Endothelial cell of umbilical vein (primary cell): ENCODE measurements at regions not wholly inside any gene's neighbourhood (a gene's known extent, or its start where the extent isn't known, plus 50 kb on each side); places are given as distances from the start of the nearest gene placed in this dataset.

Source experiments
- BruUV-seq: library from RNA; stranded (reverse); fragments of 400-500 nt; replicated peaks from 2 replicates; lab custom pipeline; 2021; lab: Mats Ljungman, UMichigan
- CTCF ChIA-PET: fragments of 300-600, 350-600 bp; sonication (Branson Sonifier 250); formaldehyde crosslinking; loops from one replicate; lab custom pipeline; 2021; ENCODE audit warnings: antibody characterized with exemption, inconsistent platforms; lab: Charles Lee
- POLR2A ChIA-PET: fragments of 300-600, 350-600 bp; sonication (Branson Sonifier 250); formaldehyde crosslinking; loops from one replicate; lab custom pipeline; 2021; ENCODE audit warnings: antibody characterized with exemption, inconsistent platforms; lab: Charles Lee
- DNase-seq: peaks from one replicate; pipeline ENCODE4 v3.0.0-alpha.2; 2011; ENCODE audit warnings: low read depth, low spot score
- FAIRE-seq: peaks from 2 replicates; lab custom pipeline; 2011; peaks lifted over from hg19 to GRCh38; lab: Jason Lieb, UNC
- H2AFZ ChIP-seq: 2 replicates; pipeline ENCODE4 v1.6.0; 2012; ENCODE audit warnings: low read depth, low read length, control low read depth, inconsistent platforms
- H3K27ac ChIP-seq: 2 replicates; pipeline ENCODE4 v1.5.1; 2011; ENCODE audit warnings: low read depth, mild to moderate bottlenecking, control low read depth, low read length, moderate library complexity; ENCODE audit not compliant: insufficient read depth
- H3K27me3 ChIP-seq, 2 experiments: 2 replicates each; pipeline versions ENCODE4 v1.6.0 to v1.6.1; 2011; ENCODE audit warnings: low read length in 2 of 2, mixed read lengths in 1 of 2; ENCODE audit not compliant: control insufficient read depth in 2 of 2, insufficient read depth in 2 of 2
- H3K36me3 ChIP-seq, 2 experiments: 2 replicates in 1 of 2; 3 replicates in 1 of 2; pipeline ENCODE4 v1.5.1; 2011; ENCODE audit warnings: low read length in 2 of 2, mild to moderate bottlenecking in 1 of 2, moderate library complexity in 1 of 2; ENCODE audit not compliant: control insufficient read depth in 2 of 2, insufficient read depth in 2 of 2; ENCODE audit errors: extremely low read depth in 1 of 2
- H3K4me1 ChIP-seq: 3 replicates; pipeline ENCODE4 v1.5.1; 2011; ENCODE audit warnings: mild to moderate bottlenecking, low read length; ENCODE audit not compliant: control insufficient read depth, insufficient read depth; ENCODE audit errors: extremely low read depth
- H3K4me2 ChIP-seq: 2 replicates; pipeline ENCODE4 v1.6.1; 2011; ENCODE audit warnings: low read length, control low read depth, mixed read lengths; ENCODE audit not compliant: insufficient read depth
- H3K4me3 ChIP-seq, 3 experiments: fragments of 200-600 bp in 1 of 3; sonication (generic), shearing (Covaris generic) in 1 of 3; replicated peaks in 1 of 3; 2 replicates each; pipeline ENCODE4 v1.5.1; 2011 to 2016; ENCODE audit warnings: control low read depth in 3 of 3, low read length in 3 of 3, mild to moderate bottlenecking in 2 of 3, inconsistent platforms in 1 of 3, low read depth in 1 of 3, moderate library complexity in 1 of 3; ENCODE audit not compliant: insufficient read depth in 1 of 3
- H3K79me2 ChIP-seq: 2 replicates; pipeline ENCODE4 v1.6.0; 2012; ENCODE audit warnings: low read length, inconsistent platforms; ENCODE audit not compliant: control insufficient read depth, insufficient read depth
- H3K9ac ChIP-seq: replicated peaks from 2 replicates; pipeline ENCODE3; 2011; ENCODE audit warnings: low read length, control low read depth; ENCODE audit not compliant: insufficient read depth; ENCODE audit errors: extremely low read depth
- H3K9me1 ChIP-seq: replicated peaks from 3 replicates; pipeline ENCODE4 v1.6.0; 2011; ENCODE audit warnings: mild to moderate bottlenecking, low read length; ENCODE audit not compliant: control insufficient read depth, insufficient read depth; ENCODE audit errors: extremely low read depth
- H3K9me3 ChIP-seq: replicated peaks from 2 replicates; pipeline ENCODE4 v1.5.1; 2012; ENCODE audit warnings: low read length, inconsistent platforms; ENCODE audit not compliant: control insufficient read depth, insufficient read depth
- H4K20me1 ChIP-seq: replicated peaks from 2 replicates; pipeline ENCODE3; 2011; ENCODE audit warnings: mild to moderate bottlenecking, low read length; ENCODE audit not compliant: control insufficient read depth, insufficient read depth; ENCODE audit errors: extremely low read depth
- CTCF ChIP-seq, 2 donors: IDR thresholded peaks; 1 replicate in 1 of 2; 2 replicates in 1 of 2; pipeline ENCODE4 v1.5.1; 2011; ENCODE audit warnings: low read length in 2 of 2, mild to moderate bottlenecking in 2 of 2, moderate library complexity in 2 of 2, control low read depth in 1 of 2, inconsistent platforms in 1 of 2, low read depth in 1 of 2; ENCODE audit not compliant: insufficient read depth in 1 of 2; ENCODE audit errors: extremely low read depth in 1 of 2
- EZH2 ChIP-seq: IDR thresholded peaks from 2 replicates; pipeline ENCODE4 v1.6.1; 2012; ENCODE audit warnings: borderline replicate concordance, low read depth, mild to moderate bottlenecking, moderate library complexity, low read length, inconsistent platforms; ENCODE audit not compliant: severe bottlenecking
- FOS ChIP-seq: IDR thresholded peaks from 2 replicates; pipeline ENCODE4 v1.6.1; 2011; ENCODE audit warnings: mild to moderate bottlenecking, low read length, moderate library complexity, borderline replicate concordance; ENCODE audit not compliant: insufficient read depth
- GATA2 ChIP-seq: IDR thresholded peaks from 2 replicates; pipeline ENCODE4 v1.7.0; 2011; ENCODE audit warnings: low read depth, mild to moderate bottlenecking, moderate library complexity, mixed read lengths, low read length; ENCODE audit not compliant: insufficient read length, insufficient read depth
- JUN ChIP-seq: IDR thresholded peaks from 2 replicates; pipeline ENCODE4 v1.6.1; 2011; ENCODE audit warnings: borderline replicate concordance, low read depth; ENCODE audit not compliant: insufficient read length, insufficient read depth
- MAX ChIP-seq: IDR thresholded peaks from 2 replicates; pipeline ENCODE4 v1.6.1; 2011; ENCODE audit not compliant: insufficient read depth, insufficient read length
- MYC ChIP-seq: IDR thresholded peaks from one replicate; pipeline ENCODE4 v1.6.1; 2011; ENCODE audit warnings: mild to moderate bottlenecking, low read depth, low read length
- POLR2A ChIP-seq: IDR thresholded peaks from 2 replicates; pipeline ENCODE4 v1.6.1; 2012; ENCODE audit warnings: low read depth, mild to moderate bottlenecking, control low read depth, low read length
- POLR2AphosphoS5 ChIP-seq: IDR thresholded peaks from 2 replicates; pipeline ENCODE4 v1.6.1; 2012; ENCODE audit warnings: low read depth, mild to moderate bottlenecking, control low read depth, low read length, moderate library complexity; ENCODE audit not compliant: insufficient read depth
- dilution Hi-C: fragments of 300-500 bp; cut with MboI; formaldehyde crosslinking; loops from one replicate; pipeline ENCODE4 v1.15.0; 2019; ENCODE audit warnings: low sequenced_read_pairs; ENCODE audit not compliant: extremely low pct_ligation_motif_present
- intact Hi-C: fragments of 100-400 bp; cut with micrococcal nuclease; formaldehyde crosslinking; loops from one replicate; pipeline ENCODE4 v1.10.0; 2022

GRCh38 chr4:187478292-187479140 is 517.1 kb upstream of the ZFP42 start:
- H3K27me3 ChIP-seq = no peaks in the 10 kb centered on the region
- FAIRE-seq = no peak
- DNase-seq = no peak
- no TSS peak for BruUV-seq
- no peaks in the 10 kb centered on the region for H4K20me1 ChIP-seq
- CTCF ChIA-PET = no interaction called here
- H3K36me3 ChIP-seq = no peaks in the 10 kb centered on the region
- H3K4me2 ChIP-seq = no peak overlapping the region
- H3K79me2 ChIP-seq = no peaks in the 10 kb centered on the region
- no peak overlapping the region for H3K9ac ChIP-seq
- intact Hi-C loops = no loop called here
- H3K9me1 ChIP-seq = no peaks in the 10 kb centered on the region
- H3K9me3 ChIP-seq = peaks cover 1% of the 10 kb centered on the region
- no peak overlapping the region for H3K27ac ChIP-seq
- TF ChIP-seq JUN (no peak), POLR2AphosphoS5 (no peak), FOS (no peak), MYC (no peak), CTCF (IDR thresholded peaks at IDR 0.05; ENCODE audit: extremely low read depth in 1 of 2, insufficient read depth in 1 of 2, low read depth in 1 of 2, low read length in 2 of 2) (no peak), POLR2A (no peak), GATA2 (no peak), EZH2 (no peak), MAX (no peak)
- H3K4me1 ChIP-seq = no peaks in the 10 kb centered on the region
- dilution Hi-C loops = no loop called here
- no peak overlapping the region for H3K4me3 ChIP-seq
- POLR2A ChIA-PET = no interaction called here
- no peak overlapping the region for H2AFZ ChIP-seq
